ENCODE measurements at regions not wholly inside any gene's neighbourhood (a gene's known extent, or its start where the extent isn't known, plus 50 kb on each side); places are given as distances from the start of the nearest gene placed in this dataset.

GRCh38 chr1:50358962-50359361 is 64.3 kb downstream of the DMRTA2 start:
- no peak for DNase-seq

- no peak for DNase-seq
Measured at GRCh38 chr1:50357186-50357585, 66.1 kb downstream of the DMRTA2 start.

DNA sequence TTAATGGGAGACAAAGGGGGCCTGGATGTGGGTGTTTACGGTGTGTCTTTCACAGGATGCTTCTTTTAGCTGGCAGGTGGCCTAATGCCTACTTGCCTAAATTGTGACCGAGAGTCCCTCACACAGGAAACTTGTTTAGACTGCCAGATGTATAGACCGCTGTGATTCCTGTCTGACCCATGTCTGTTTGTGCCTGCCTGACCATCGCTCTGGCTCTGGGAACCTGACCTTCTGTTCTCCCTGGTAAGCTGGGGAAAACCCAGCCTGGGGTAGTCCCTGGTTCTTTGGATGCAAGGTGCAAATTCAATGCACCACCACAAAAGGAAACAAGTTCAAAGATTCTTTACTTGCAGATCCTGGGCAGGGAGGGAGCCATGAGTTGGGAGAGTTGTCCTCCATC is 68.4 kb downstream of the DMRTA2 start:
- DNase-seq, result no peak

DNA sequence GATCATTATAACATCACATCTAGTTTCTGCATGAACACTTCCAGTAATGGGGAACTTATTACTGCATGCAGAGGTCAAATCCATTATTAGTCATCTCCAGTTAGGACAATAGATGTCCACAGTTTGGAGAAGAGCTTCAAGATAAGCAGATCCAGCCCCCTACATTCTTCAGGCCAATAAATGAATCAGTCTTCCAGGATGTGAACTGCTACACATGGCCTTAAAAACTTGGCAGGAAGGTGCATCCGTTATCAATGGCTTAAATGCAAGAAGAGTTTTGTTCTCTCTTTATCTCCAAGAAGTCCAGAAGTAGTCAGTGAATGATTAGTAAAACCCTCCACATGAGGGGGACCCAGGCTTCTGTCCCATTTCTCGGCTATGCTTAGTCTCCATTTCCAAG is 70.8 kb downstream of the DMRTA2 start:
- no peak for DNase-seq

DNA sequence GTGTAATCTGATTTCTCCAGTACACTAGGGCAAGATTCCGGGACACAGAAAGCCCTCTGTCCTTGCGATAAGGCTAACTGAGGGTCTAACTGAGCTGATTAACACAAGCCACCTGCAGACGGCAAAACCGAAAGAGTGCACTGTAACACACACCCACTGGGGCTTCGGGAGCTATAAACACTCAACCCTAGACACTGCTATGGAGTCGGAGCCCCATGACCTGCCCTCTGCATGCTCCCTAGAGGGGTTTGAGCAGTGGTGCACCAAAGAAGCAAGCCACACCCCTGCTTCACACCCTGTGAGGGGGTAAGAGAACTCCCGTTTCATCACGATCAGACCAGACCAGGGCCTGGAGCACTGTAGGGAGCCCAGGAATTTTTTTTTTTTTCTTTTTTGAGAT is 72.4 kb downstream of the DMRTA2 start:
- no peak for DNase-seq

DNA sequence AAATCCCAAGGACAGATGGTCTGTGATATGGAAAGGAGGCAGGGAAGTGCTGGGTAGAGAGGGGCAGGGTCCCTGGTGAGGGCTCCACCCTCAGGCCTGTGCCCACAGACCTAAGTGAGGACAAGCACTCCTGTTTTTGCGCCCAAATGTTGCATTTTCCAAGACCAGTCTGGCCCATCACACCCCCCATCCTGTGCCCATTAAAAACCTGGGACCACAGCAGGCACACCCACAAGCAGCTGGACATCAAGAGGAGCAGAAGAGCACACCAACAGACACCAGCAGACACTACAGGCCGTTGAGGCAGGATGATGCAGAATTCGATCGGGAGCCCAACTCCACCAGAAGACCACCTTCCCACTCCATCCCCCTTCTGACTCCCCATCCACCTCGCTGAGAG is 72.8 kb downstream of the DMRTA2 start:
- DNase-seq, result no peak

- DNase-seq, result no peak
Measured at GRCh38 chr1:50349242-50349565, 74.0 kb downstream of the DMRTA2 start.

- DNase-seq, result peak; percentile 78
Measured at GRCh38 chr1:50348449-50349241, 74.6 kb downstream of the DMRTA2 start.

DNA sequence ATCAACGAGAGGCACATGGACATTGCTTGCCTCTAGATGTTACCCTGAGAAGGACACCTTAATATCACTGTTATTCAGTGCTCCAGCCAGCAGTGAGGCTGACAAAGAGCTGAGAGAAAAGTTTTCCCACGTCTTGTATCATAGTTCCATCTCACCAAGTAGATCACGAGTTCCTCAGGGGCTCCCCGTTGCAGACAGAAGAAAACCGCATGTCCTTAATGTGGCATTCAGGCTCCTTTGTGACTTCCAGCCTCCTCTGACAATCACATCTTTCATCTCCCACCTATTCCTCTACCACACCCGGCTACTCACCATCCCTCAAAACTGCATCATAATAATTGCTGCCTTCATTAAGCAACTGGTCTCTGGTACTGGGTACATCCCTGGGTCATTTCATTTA is 75.3 kb downstream of the DMRTA2 start:
- DNase-seq, result no peak

- no peak for DNase-seq
Measured at GRCh38 chr1:50346621-50347020, 76.6 kb downstream of the DMRTA2 start.

DNA sequence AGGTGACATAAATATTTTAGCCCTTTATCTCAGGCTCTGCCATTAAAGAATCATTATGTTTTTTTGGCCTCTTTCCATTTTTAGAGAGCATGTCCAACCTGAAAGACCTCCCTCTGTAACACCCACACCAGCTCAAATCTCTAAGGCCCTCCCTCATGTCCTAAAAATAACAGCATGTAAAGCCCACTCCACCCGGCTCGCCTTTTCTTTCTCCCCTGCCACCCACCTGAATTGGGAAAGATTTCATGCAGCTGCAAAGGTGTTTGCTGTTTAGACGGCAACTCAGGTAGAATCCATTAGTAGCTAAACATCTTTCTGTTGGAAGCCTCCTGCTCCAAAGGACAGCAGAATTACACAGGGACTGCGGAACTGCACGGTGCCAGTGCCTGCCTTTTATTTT is 79.9 kb downstream of the DMRTA2 start:
- no peak for DNase-seq

- DNase-seq, result no peak
Measured at GRCh38 chr1:50342525-50342924, 80.7 kb downstream of the DMRTA2 start.

- no peak for DNase-seq
Measured at GRCh38 chr1:50335036-50335435, 88.2 kb downstream of the DMRTA2 start.

DNA sequence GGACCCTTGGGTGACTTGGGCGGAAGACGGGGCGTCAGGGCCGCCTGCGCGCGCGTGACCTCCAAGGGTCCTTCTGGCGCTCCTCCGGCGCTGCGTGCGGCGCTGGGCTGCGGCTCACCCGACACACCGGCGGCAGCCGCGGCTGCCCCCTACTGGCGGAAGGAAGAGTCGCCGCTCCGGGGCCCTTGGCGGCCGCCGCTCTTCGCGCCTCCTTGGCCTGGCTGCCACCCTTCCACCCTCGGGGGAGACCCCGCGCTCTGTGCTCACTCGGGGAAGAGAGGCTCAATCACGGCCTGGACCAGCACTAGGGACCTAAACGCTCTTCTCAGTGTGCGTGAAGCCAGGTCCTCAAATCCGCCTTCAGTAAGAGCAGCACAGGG is 89.7 kb downstream of the DMRTA2 start:
- peak; percentile 22 for DNase-seq

DNA sequence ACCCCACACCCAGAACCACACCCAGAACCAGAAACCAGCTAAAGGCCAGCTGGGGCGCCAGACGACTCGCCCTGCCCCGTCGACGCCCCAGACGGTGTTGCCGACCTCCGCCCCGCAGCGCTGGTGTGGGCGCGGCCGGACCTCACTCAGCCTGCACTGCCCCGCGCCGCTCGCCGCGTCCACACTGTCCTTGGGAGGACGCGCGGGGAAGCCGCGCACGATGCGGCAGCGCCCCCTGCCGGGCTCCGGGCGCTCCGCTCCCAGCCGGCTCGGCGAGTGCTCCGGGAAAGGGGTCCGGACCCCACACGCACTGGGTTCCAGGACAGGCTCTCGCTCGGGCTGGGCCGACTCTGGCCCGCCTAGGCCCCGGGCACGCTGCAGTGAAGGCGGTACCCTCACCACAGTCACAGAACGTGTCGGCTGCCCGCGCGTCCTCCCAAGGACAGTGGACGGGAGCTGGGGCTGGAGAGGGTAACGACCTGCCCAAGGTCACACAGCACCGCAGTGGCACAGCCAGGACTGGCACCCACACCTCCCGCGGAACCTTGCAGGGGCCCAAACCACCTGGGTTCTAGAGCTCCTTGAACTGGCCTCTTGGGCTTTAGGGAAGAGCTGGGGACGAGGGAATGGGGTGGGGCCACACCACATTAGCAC is 90.2 kb downstream of the DMRTA2 start:
- peak; percentile 54 for DNase-seq

DNA sequence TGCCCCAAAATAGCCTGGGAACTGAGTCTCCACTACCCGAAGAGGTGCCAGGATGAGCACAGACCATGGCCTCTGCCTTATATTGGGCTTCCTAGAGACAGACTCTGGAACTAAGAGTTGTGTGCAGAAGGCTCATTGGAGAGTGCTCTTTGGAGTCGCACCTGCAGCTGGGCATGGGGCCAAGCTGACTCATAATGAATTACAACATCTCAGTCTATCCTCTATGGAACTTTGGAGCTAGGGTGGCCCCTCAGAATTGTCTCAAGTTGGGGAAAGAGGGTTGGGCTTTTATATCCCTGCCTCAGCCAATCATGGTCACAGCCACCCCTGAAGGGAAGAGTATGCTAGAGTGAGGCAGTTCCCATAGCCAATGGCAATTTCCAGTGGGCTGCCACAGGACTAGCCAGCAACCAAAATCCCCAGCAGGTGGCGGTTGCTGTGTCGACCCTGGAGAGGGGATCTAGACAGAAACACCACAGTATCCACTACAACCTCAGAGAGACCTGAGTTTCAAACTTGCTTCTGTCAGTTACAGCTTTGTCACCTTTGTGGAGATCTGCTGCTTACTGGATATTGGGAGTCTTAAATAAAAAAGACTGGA is 93.8 kb downstream of the DMRTA2 start:
- DNase-seq, result no peak

DNA sequence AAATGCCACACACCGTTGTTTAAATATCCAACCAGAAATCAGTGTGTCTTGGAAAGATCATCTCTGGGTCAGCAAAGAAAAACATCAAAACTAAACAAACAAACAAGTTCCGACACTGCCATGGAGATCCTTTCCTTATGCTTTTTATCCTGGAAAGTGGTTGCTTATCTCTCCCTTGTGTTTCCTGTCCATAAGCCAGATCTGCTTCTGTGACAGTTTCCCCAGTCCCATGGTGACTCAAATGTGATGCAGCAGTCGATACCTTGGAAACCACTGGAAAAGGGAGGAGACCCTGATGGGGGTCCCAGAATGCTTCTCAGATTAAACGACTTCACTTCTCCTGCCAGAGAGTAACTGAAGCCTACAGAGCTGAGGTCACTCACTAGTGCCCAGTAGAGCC is 94.7 kb downstream of the DMRTA2 start:
- no peak for DNase-seq

GRCh38 chr1:50326026-50326425 is 97.2 kb downstream of the DMRTA2 start:
- no peak for DNase-seq

DNA sequence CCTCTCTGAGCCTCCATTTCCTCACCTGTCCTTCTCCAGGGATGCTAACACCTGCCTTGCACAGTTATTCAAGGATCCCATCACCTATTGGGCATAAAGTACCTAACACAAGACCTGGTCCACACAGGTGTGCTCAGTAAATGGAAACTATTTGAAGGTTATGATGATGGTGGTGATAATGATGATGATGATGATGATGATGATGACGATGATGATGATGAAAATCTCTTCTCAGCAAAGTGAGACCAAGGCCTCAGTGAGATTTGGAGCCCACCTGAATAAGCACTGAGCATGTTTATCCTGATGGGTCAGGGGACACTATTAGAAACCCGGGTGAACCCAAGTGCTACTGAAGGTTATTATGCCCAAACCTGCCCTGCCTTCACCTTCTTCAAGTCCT is 100.7 kb downstream of the DMRTA2 start:
- no peak for DNase-seq

DNA sequence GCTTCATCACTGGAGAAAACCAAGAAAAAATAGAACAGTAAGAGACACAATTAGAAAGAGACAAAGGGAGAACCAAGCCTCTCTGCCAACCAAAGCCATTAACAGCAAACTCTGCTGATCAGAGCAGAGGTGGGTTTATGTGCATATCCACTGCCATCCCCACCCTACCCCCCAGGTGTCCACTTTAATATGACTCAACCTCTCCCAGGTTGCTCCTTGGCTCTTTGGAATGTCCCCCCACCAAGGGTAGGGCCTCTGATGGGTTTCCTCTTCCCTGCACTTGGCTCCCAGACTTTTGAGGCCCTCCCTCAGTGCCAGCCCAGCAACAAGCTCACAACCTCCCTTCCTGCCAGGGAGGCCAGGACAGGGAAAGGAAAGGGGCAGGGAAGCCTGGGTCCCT is 104.8 kb downstream of the DMRTA2 start:
- DNase-seq, result no peak

- peak; percentile 33 for DNase-seq
Measured at GRCh38 chr1:50308878-50309277, 114.4 kb downstream of the DMRTA2 start.

DNA sequence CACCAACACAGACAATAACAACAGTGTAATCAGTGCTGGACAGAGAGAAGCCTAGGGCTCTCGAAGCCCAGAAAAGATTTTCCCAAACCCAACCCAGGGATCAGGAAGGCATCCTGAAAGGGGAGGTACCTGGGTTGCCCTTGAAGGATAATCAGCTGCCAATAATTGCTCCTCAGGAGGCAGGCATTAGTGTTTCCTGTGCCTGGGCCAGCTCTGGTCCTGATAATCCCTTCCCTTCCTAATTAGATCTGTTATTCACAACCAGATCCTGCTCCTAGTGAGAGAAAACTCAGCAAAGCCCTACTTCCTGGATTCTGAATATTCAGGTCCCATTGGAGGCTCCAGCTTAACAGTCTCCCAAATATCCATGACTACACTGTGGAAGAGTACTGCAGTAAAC is 117.4 kb downstream of the DMRTA2 start:
- DNase-seq, result no peak

- no peak for DNase-seq
Measured at GRCh38 chr1:50300297-50300696, 122.9 kb downstream of the DMRTA2 start.

DNA sequence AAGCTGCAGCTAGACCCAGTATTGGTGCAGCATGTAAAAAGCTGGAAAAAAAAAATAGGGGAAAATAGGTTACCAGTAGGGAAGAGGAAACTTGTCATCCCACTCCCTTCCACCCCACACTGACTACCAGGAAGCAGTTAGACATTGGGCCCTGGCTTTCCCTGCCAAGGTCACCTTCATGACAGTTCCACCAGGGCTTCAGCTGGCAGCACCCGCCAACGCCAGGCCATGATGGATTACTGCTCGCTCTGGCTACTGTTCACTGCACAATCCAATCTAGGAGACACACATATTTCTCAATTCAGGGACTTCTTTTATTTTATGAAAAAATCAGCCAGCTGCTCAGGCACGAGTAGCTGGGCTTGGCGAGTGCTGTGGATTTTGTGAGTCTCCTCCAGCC is 127.7 kb downstream of the DMRTA2 start:
- no peak for DNase-seq

DNA sequence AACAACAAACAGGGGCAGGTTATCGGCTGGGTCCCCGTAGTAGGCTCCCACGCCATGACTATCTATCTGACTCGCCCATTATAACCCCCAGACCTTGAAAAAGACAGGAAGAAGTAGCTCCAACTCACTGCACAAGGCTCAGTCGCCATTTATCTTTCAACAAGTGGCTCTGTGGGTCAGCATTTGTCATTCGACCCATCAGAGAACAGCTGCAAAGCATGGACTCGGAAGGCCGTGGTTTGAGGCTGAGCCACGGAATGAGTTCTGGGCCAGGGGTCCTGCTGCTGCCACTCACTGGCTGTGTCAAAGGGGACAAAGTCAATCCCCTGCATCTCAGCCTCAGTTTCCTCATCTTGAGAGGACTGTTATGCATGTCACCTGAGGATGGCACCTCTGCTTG is 131.0 kb downstream of the DMRTA2 start:
- DNase-seq, result no peak
